Fibroblast of lung (primary cell): ENCODE measurements at regions not wholly inside any gene's neighbourhood (a gene's known extent, or its start where the extent isn't known, plus 50 kb on each side); places are given as distances from the start of the nearest gene placed in this dataset.

Source experiments
- CTCF ChIP-seq, 2 donors: IDR thresholded peaks in 1 of 2; conservative IDR thresholded peaks in 1 of 2; 1 replicate in 1 of 2; 2 replicates in 1 of 2; pipeline ENCODE4 v1.5.1; 2011 to 2012; ENCODE audit warnings: low read length in 2 of 2, control low read depth in 1 of 2, inconsistent platforms in 1 of 2, low read depth in 1 of 2, mild to moderate bottlenecking in 1 of 2
- EZH2 ChIP-seq: IDR thresholded peaks from 2 replicates; pipeline ENCODE4 v1.5.1; 2012; ENCODE audit warnings: low read length, control low read depth, mild to moderate bottlenecking; ENCODE audit errors: missing control alignments

GRCh38 chr18:1057367-1057766 is 152.7 kb downstream of the ADCYAP1 start:
- no peak for TF ChIP-seq CTCF (conservative IDR thresholded peaks at IDR 0.05 in 1 of 2, IDR thresholded peaks at IDR 0.05 in 1 of 2; ENCODE audit: low read depth in 1 of 2, low read length in 2 of 2)
- no peak for TF ChIP-seq EZH2
